NCI-H345 (cell line): ENCODE measurements at regions not wholly inside any gene's neighbourhood (a gene's known extent, or its start where the extent isn't known, plus 50 kb on each side); places are given as distances from the start of the nearest gene placed in this dataset.
"Not testable (repeated sequence)": the region's sequence is repeated elsewhere in the genome, so short reads cannot be mapped to it uniquely, and the experiment has no call there.

Experiments used
- DNase-seq: peaks from one replicate; lab custom pipeline; 2025; lab: John Stamatoyannopoulos, UW

DNA sequence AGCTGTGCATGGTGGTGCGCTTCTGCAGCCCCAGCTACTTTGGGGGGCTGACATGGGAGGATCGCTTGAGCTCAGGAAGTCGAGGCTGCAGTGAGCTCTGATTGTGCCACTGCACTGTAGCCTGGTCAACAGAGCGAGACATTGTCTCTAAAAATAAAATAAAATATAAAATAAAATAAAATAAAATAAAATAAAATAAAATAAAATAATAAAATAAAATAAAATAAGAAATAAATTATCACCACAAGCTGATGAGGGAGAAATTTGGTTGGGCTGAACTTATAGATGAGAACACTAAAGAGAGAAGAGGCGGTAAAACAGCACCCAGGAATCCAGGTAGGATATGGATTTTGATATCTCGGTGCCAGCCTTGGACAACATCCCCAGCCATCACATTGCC is 933.7 kb downstream of the NLGN4X start:
- DNase-seq: no peak

DNA sequence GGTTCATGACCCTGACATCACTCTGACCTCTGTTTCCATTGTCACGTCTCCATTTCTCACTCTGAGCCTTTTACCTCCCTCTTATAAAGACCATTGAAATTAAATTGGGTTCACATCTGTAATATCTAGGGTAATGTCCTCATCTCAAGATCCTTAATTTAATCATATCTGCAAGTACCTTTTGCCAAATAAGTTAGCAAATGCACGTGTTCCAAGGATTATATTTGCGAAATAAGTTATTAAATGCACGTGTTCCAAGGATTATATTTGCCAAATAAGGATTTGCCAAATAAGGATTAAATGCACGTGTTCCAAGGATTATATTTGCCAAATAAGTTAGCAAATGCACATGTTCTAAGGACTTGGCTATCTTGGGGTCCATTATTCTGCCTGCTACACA is 938.0 kb downstream of the NLGN4X start:
- no peak for DNase-seq

DNA sequence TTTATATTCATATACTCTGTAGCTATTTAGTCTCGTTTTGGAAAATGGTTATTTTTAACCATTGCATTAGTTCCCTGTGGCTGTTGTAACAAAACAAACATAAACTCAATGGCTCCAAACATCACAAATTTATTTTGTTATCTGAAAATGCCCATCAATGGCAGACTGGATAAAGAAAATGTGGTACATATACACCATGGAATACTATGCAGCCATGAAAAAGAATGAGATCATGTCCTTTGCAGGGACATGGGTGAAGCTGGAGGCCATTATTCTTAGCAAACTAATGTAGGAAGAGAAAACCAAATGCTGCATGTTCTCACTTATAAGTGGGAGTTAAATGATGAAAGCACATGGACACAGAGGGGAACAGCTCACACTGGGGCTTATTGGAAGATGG is 938.7 kb downstream of the NLGN4X start:
- not testable (repeated sequence) for DNase-seq

DNA sequence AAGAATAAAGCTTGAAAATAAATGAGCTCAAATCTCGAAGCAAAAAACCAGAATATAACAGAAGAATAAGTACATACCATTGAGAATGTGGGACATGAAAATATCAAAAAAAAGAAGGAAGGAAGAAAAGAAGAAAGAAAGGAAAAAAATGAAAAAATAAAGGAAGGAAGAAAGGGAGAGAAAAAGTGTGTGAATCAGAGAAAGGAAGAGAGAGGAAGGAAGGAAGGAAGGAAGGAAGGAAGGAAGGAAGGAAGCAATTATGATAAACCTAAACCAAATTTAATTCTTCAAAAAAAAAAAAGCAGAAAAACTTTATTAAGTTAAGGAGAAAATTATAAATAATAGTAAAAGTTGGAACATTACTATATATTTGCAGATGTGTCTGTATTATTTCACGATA is 949.8 kb downstream of the NLGN4X start:
- no peak for DNase-seq

DNA sequence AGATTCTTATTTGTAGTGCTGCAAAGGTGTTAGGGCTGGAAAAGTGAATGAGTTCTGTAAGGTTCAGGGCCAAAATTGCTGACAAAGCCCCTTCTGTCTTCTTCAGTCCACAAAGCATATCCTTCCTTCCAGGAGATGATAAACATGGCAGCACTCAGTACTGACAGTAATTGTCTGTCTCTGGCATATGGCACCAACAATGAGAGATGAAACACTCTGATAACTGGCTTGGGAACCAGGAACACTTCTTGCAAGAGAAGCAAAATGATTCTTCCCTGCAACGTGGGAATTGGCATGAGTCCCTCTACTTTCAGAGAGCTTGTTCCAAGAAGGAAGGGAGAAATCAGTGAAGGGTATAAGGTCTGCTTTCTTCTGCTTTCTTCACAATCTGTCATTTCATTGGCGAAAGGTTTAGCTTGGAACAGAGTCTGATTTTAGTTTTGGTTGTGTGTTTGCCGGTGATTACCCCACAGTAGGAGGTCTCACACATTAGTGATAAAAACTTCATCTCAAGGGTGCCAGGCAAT is 963.3 kb downstream of the NLGN4X start:
- no peak for DNase-seq

DNA sequence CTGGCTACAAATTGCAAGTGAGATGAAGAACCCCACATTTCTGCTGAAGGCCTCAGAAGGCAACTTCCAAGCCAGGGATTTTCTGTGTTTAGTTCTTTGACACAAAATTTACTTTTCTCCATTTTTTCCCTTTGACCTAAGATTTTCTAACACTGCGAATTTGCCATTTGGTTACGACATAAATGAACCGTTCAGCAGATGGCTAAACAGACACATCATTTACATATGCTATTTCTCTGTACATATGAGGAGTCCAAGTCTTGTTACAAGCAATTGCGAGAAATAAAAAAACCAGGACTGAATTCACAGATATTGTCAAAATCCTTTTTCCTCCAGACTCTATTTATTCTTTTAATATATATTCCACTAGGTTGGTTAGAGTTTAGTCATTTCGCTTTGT is 978.6 kb downstream of the NLGN4X start:
- DNase-seq: no peak

DNA sequence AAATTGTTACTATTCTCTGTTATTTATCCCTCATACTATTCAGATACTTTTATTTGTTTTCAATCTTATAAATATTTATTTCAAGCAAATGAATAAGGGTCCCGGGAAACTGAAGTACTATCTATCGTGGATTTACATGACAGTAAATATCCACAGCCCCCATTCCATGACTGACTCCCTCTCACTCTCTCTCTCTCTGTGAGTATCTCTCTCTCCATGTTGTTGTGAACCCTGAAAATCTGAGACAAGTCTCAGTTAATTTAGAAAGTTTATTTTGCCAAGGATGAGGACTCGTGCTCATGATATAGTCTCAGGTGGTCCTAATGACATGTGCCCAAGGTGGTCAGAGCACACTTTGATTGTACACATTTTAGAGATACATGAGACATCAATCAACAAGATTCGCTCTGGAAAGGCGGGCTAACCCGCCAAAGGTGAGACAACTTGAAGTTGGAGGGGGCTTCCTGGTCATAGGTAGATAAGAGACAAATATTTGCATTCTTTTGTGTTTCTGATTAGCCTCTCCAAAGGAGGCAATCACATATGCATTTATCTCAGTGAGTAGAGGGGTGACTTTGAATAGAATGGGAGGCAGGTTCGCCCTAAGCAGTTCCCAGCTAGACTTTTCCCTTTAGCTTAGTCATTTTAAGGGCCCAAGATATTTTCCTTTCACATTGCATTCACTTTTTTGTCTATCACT is 986.4 kb downstream of the NLGN4X start:
- no peak for DNase-seq

DNA sequence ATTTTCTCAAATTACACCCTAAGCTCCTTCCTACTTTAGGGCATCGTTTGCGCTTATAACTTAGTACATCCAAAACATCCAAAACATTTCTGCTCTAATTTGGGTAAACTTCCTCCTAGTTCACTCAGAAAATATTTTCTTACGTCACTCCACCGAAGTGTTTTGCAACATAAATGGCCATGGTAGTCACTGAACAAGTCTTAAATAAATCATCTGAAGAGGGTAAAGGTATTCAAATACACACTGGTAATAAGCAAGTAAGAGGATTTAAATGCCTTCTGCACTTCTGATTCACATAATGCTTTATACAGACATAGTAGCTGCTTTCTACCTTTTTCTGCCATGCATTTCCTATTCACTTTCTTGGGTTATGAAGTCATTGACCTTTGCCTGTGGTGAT is 991.9 kb downstream of the NLGN4X start:
- no peak for DNase-seq

DNA sequence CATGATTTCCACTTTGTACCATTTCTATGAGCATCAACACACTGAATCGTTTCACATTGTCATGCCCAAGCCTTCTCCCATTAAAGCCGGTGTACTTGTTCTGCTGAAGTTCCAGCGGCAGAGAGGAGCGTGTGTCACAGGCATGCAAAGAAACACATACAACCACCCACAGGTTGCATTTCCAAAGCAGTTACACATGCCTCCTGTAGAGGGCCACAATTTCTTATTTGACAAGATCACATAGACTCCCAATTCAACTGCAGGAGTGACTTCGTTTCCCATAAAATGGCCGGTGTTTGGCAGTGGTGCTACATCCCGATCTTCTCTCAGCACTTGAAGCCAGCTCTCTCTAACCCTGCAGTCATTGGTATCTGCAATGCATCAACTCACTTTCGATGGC is 992.6 kb downstream of the NLGN4X start:
- no peak for DNase-seq

DNA sequence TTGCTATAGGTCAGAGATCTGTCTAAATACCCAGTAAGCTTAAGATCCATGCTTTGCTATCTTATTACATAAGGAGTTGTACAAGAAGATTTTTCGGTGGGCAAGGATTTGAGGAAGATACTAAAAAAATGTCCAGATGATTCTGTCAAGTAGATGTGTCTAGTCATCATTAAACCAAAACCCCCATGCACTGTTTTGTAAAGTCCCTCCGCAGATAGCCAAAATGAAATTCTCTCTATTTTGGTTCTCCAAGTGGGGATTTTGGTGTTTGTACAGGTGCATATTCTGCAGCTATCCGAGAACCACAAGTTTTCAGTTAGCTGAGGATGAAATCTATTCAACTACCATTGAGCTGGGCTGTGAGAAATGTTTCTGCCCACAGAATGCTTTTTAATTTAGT is 994.8 kb downstream of the NLGN4X start:
- DNase-seq: no peak

DNA sequence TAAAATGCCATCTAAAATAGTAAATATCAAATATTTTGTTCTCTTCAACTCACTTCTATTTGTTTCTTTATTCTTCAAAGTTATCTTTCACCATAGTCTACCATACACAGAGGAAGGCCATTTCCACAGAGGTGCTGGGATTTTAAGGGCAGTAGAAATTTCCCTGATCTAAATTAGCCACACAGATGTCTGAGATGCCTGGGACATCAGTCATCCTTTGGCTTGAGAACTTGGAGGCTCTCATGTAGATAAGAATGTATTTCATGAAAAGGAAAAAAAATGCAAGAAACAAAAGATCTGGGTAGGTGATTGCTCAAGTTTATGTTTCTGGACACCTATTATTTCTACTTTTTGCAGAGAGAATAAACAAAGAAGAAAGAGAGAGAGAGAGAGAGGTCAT is 1008.2 kb downstream of the NLGN4X start:
- DNase-seq: no peak

DNA sequence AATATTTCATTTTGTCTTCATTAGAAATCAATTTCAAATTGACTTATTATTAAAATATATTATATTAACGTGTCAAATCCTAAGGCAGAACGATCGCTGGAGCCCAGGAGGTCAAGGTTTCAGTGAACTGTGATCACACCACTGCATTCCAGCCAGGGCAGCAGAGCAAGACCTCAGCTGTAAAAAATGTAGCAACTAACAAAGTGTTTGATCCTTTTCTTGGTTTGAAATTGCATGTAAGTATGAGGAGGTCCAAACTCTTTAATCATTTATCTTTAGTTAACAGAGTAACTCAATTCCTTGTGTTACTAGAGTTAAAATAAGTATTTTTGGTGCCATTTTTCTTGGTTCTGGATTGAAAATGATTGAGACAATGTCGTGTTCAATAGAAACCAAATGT is 1033.9 kb downstream of the NLGN4X start:
- DNase-seq: no peak

DNA sequence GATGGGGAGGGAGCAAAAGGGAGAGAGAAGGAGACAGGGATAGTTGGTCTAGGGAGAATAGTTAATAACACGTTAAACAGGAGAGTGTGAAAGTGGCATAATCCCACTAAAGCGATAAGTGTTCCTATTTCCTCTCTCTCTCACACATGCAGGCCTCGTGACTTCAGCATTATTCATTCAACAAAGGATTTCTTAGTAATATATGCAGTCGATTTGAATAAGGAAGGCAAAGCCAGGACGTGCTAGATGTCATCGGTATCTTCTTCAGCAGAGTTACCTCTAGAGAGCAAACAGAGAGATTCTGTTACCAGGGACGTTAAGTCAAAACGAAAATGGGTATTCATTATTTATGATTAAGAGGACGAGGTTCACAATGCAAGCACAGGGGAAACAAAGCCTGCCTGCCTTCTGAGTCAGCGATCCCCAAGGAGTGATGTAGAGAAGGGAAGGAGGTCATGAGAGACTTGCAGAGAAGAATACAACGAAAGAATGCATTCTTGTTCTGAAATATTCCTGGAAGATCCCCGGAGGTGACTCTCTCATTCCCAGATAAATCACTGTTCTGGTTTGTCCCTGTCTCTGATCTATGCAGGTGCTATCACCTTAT is 1048.4 kb downstream of the NLGN4X start:
- no peak for DNase-seq

DNA sequence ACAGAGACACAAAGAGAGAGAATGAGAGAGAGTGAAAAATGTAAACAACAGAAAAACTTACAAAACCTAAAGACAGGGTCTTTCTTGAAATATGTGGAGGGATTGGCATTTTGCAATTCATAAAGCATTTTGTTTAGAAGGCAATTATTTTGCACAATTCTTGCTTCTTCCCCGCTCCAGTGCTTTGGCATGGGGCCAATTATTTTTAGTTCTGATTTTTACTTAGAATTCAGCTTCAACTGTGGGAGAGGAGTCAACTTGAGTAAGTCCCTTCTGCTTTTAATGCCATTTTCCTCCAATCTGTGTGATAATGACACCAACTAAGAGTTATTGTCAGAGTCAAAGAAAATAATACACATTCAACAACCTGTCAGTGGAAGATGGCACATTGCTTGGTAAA is 1051.9 kb downstream of the NLGN4X start:
- no peak for DNase-seq

DNA sequence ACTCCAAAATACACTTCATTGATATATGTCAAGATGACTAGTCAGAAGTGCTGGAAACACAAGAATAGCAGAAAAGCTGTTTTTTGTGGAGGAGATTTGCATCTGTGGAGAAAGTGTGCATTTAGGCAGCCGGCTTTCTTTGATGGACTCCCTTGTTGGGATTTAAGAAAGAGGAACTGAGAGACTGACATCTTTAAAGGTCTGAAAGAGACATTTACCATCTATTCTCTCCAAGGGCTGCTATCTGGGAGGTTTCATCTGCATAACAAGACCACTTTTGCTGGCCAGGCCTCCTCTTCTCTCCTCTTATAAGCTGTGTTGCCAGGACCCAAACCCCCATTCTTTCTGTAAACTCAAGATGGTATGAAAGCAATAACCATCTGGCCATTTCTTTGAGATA is 1065.0 kb downstream of the NLGN4X start:
- DNase-seq: no peak

DNA sequence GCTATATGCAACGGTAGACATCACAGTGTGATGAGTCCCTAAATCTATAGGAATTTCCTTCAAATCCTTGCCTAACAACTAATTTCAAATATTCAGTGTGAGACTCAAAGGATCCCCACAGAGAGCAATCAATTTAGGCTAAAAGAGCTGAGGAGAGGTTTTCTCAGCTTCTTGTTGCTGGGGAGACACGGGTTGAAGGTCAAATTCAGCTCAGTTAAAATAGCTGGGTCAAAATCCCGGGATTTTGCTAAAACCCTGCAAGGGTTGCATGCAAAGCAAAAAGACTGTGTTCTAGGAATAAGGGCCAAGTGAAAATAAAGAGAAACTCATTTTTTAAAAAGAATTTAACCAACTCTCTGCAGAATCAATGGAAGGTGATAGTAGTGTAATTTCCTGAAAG is 1073.4 kb downstream of the NLGN4X start:
- DNase-seq: no peak

DNA sequence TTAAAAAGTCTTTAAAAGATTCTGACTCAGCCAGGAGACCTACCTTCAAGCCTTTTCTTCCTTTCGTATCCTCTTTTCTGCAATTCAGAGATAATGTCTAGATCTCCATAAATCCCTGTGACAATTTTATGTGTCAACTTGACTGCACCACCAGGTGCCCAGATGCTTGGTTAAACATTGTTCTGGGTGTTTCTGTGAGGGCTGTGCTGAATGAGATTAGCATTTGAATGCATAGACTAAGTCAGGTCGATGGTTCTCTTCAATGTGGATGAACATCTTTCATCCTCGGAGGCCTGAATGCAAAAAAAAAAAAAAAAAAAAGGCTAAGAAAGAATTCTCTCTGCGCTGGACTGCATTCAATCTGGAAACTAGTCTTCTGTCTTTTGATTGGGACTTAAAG is 1082.7 kb downstream of the NLGN4X start:
- DNase-seq: peak; percentile 39

DNA sequence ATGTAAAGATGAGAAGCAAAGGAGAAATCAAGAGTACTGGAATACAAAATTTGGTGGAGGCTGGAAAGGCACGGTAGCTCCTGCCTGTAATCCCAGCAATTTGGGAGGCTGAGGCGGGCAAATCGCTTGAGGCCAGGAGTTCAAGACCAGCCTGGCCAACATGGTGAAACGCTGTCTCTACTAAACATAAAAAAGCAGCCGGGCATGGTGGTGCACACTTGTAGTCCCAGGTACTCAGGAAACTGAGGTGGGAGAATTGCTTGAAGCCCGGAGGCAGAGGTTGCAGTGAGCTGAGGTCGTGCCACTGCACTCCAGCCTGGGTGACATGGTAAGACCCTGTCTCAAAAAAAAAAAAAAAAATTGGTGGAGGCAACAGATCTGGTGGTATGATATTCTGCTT is 1086.0 kb downstream of the NLGN4X start:
- no peak for DNase-seq

DNA sequence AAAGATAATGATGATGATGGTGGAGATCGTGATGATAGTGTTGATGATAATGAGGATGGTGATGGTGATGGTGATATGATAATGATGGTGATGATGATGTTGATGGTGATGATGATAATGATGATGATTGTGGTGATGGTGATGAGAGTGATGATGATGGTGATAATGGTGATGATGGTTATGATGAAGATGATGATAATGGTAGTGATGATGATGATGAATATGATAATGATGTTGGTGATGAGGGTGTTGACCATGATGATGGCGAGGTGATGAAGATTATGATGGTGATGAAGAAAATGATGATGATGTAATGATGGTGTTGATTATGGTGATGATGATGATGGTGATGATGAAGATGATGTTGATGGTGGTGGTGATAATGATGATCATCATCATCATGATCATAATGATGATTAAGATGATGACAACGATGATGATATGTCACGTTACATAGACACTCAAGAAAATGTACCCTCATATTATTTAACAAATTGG is 1106.4 kb downstream of the NLGN4X start:
- no peak for DNase-seq

DNA sequence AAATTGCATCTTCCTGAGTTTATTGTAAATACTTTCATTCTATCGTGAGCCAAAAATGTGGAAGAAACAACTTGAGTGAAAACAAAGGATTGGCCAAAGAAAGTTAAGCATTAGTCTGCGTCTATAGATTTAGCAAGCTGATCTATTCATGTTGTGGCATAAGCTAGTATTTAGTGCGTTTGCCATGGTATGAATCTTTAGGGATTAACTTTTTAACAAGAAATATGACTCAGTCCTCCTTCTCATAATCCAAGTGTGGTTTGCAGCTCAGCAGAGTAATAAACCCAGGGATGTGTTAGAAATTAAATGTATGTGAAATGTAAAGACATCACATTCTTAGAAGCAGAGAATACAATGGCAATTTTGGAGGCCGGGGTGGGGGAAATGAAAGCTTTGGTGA is 1110.9 kb downstream of the NLGN4X start:
- no peak for DNase-seq

DNA sequence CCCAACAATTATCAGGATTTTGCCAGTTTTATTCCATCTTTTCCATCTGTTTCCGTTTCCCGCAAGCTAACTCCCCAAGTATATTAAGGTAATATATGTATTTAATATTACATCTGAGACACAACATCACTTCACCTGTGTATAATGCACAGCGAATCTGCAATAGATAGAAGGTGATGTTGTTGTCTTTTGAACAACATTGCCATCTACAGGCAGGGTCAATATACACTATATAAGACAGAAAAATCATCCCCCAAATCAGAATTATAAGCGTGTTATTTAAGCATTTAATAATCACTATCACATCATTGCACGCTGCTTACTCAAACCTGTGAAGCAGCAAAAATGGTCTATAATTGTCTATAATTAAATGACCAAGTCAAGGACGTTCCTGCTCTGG is 1115.5 kb downstream of the NLGN4X start:
- peak; percentile 35 for DNase-seq

DNA sequence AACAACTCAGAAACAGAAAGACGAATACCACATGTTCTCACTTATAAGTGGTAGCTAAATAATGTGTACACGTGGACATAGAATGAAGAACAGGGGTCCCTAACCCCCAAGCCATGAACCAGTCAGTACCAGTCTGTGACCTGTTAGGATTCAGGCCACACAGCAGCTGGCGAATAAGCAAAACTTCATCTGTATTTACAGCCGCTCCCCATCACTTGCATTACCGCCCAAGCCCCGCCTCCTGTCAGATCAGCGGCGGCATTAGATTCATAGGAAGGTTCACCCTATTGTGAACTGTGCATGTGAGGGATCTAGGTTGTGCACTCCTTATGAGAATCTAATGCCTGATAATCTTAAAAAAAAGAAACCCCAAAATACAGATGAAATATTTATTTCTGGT is 1128.7 kb downstream of the NLGN4X start:
- no peak for DNase-seq

DNA sequence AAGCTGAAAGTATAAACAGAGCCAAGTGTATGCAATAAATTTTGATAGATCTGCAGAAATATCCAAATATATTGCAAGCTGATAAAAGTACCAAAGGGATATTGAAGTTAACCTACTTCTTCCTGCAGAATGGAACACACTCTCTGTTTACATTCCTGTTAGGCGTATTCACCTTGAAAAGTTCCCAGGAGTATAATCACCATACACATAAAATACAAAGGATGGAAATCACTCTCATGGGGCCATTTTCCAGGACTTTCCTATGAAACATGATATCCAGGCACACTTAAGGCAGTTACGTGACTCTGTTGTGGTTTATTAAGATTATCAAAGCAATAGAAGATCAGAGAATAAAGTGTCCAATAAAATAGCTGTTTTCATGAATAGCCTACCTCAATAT is 1142.3 kb downstream of the NLGN4X start:
- DNase-seq: no peak

DNA sequence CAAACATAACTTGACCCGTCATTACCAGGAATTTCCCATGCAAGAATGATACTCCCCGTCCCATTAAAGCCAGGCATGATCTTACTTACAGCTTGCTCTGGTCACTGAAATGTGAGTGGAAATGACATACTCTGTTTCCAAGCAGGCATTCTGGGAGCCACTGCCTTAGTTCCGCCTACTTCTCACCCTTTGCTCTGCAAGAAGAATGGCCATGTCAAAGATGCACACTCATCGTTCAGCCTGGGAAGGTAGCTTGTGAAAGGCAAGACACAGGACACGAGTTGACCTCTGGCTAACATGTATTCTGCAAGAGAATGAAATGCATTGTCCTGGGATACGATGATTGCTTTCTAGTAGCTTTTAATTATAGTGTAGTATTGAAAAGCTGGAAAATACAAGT is 1144.4 kb downstream of the NLGN4X start:
- no peak for DNase-seq
